ENCODE measurements at regions not wholly inside any gene's neighbourhood (a gene's known extent, or its start where the extent isn't known, plus 50 kb on each side); places are given as distances from the start of the nearest gene placed in this dataset.

DNA sequence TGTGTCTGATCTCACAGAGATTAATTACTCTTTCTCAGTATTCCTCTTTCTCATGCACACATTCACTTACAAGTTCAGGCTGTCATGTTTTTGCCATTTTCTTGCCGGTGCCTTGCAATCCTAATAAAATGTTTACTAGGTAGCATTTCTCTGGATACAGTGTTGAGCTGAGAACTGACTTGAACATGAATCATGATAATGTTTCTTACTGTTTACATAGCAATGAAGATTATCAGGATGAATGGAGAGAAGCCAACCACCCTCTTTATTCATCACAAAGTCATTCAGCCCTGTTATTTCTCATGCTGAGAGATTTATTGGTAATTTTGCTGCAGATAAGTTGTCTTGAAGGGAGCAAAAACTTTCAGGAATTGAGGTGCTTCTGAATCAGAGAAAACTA is 185.5 kb upstream of the ECI2 start:
- TF ChIP-seq POLR2AphosphoS5 (IDR thresholded peaks at IDR 0.05; ENCODE audit: borderline replicate concordance, low read depth, low read length): no peak
- no peak for TF ChIP-seq EZH2 (IDR thresholded peaks at IDR 0.05)

Measured in SK-N-MC (cell line).